D721Med (cell line): ENCODE measurements at regions not wholly inside any gene's neighbourhood (a gene's known extent, or its start where the extent isn't known, plus 50 kb on each side); places are given as distances from the start of the nearest gene placed in this dataset.

Source experiments
- DNase-seq: peaks from one replicate; pipeline ENCODE4 v3.0.0; 2011; ENCODE audit warnings: low spot score; ENCODE audit not compliant: insufficient read length
- FAIRE-seq: peaks from 2 replicates; lab custom pipeline; 2011; peaks lifted over from hg19 to GRCh38; lab: Jason Lieb, UNC
- TF ChIP-seq, protein P1 (sequence below): IDR thresholded peaks from 2 replicates; pipeline ENCODE4 v1.5.1; 2012; ENCODE audit warnings: mild to moderate bottlenecking, control low read depth; ENCODE audit not compliant: insufficient read depth; ENCODE audit errors: missing control alignments

DNA sequence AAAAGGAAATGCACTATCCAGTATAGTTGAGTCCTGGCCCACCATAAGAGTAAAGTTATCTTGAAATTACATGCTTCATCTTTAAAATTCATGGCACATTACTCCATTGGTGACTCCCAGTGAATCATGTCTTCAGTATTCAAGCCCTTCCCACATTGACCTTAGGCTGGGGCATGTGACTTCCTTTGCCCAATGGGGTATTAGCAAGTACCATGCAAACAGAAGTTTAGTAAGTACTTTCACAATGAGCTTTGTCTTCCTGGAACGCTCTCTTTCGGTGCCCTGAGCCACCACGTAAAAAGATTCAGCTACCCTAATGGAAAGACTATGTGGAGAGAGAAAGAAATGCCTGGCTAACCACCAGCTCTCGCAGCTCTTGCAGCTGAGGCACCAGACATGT lies 235.4 kb downstream of the HNRNPD start:
- FAIRE-seq (no peak), DNase-seq (no peak)
- TF ChIP-seq, protein P1, sequence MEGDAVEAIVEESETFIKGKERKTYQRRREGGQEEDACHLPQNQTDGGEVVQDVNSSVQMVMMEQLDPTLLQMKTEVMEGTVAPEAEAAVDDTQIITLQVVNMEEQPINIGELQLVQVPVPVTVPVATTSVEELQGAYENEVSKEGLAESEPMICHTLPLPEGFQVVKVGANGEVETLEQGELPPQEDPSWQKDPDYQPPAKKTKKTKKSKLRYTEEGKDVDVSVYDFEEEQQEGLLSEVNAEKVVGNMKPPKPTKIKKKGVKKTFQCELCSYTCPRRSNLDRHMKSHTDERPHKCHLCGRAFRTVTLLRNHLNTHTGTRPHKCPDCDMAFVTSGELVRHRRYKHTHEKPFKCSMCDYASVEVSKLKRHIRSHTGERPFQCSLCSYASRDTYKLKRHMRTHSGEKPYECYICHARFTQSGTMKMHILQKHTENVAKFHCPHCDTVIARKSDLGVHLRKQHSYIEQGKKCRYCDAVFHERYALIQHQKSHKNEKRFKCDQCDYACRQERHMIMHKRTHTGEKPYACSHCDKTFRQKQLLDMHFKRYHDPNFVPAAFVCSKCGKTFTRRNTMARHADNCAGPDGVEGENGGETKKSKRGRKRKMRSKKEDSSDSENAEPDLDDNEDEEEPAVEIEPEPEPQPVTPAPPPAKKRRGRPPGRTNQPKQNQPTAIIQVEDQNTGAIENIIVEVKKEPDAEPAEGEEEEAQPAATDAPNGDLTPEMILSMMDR = no peak

DNA sequence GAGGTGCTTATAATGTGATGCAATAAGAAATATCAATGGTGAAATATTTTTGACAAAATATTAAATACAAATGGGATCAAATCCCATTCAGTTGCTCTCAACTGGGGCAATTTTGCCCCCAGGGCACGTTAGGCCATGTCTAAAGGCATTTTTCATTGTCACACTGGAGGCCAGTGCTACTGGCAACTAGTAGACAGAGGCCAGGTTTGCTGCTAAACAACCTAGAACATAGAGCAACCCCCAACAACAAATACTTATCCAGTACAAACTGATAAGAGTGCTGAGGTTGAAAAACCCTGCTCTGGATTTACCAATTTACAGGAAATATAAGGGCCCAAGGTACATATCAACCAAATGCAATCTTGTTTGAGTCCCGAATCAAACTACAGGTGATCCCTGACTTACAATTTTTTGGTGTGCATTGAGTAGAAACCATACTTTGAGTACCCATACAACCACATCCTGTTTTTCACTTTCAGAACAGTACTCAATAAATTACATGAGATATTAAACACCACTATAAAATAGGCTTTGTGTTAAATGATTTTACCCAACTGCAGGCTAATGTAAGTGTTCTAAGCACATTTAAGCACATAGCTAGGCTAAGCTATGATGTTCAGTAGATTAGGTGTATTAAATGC lies 237.5 kb downstream of the HNRNPD start:
- DNase-seq (no peak), FAIRE-seq (no peak)
- TF ChIP-seq, protein P1 = no peak

DNA sequence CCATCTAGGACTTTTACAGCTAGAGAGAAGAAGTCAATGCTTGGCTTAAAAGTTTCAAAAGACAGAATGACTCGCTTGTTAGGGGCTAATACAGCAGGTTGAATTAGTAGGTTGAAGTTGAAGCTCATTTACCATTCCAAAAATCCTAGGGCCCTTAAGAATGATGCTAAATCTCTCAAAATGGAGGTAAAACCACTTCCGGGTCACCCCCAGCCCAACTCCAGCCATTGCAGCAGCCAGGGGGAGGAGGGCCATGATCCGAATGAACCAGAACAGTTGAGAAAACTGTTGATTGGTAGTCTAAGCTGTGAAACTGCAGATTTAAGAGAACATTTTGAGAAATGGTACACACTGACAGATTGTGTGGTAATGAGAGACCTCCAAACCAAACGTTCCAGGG lies 245.4 kb downstream of the HNRNPD start:
- no peak for FAIRE-seq
- no peak for DNase-seq
- TF ChIP-seq, protein P1 = no peak

DNA sequence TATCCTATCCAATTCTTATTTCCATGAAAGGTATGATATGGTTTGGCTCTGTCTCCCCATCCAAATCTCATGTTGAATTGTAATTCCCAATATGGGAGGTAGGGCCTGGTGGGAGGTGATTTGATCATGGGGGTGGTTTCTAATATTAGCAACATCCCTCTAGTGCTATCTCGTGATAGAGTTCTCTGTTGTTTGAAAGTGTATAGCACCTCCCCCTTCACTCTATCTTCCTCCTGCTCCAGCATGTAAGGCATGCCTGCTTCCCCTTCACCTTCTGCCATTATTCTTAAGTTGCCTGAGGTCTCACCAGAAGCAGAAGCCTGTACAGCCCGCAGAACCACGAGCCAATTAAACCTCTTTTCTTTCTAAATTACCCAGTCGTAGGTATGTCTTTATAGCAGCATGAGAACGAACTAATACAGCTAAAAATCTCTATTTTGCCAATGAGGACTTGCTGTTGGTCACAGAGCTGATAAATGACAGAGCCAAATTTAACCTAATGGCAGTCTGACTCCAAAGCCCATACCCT lies 247.2 kb downstream of the HNRNPD start:
- DNase-seq (no peak), FAIRE-seq (no peak)
- TF ChIP-seq, protein P1 = no peak

DNA sequence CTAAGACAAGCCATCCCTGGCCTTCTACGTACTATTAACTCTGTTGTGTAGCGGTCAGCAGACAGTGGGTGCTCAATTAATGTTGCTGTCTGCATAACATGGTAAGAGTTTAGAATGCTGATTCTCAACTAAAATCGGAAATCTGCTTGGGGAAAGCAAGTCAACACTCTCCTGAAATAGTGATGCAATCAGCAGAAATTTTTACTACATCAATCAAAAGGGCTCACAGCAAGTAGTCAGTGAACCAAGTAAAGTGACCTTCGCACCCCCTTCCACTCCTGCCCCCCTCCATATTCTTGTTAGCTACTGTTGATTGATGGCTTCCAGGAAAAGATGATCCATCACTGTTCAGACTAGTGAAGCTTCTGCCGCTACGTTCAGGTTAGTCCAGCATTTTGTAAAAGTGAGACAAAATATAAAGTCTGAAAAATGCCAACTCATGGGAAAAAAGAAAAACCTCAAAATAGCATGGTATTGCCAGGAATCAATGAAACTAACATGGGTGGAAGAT lies 247.9 kb downstream of the HNRNPD start:
- DNase-seq = no peak
- no peak for FAIRE-seq
- TF ChIP-seq, protein P1 = no peak

DNA sequence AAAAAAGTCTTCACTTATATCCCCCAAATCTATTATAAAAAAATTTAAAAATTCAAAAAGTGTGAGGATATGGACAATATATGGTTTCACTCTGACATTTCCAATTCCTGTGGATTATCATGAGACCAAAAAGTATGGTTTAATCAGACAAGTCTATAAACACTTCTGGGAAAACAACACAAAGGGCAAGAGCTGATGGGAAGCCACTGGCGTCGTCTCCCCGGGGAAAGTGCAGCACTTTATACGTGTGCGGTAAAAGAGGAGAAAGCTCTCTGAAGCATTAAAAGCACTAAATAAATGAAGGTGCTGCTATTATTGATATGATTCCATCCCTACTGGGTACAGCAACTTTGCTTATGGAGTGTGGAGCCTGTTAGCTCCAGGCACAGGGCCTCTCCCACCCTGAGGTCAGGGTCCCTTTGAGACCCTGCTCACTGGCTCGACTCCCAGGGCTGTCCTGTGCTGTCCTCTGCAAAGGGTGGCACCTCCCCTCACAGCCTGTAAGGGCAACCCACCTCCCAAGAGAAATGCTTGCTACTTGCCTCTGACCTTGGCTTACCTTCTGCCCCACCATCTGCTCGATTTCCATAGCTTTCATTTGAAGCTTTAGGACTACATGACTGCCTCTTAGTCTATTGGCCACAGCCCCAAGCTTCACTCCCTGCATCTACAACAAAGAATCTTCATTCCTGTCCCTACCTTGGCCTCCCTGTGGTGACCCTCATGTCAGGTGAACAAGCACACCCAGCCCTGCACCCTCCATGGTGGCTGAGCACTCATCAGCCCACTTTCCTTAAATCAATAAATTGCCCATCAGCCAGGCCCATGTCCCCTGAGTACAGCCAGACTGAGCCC lies 248.6 kb downstream of the HNRNPD start:
- FAIRE-seq (no peak), DNase-seq (no peak)
- TF ChIP-seq, protein P1 = no peak
